ENCODE measurements at regions not wholly inside any gene's neighbourhood (a gene's known extent, or its start where the extent isn't known, plus 50 kb on each side); places are given as distances from the start of the nearest gene placed in this dataset.
"Not testable (repeated sequence)": the region's sequence is repeated elsewhere in the genome, so short reads cannot be mapped to it uniquely, and the experiment has no call there.

DNA sequence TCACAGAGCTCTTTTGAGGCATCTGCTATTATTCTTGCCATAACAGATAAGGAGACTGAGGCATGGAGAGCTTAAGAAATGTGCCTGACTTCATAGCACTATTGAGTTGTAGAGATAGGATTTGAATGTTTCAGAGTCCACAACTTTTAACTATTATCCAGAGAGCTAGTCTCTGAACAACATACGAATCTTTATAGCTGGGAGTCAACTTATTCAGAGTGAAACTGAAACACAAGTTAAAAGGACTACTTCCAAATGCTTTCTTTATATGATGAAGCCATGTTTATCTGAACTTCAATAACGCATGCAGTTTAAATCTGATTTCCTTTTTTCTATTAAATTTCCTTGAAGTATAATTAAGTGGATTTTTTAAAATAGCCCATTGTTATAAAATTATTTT lies 268.8 kb downstream of the IKZF2 start:
- CTCF ChIA-PET: no interaction called here
- Mint-ChIP-seq H3K27ac (peak overlapping the region; percentile 10), H3K27me3 (no peaks in the 10 kb centered on the region), H3K9me3 (peaks cover 12% of the 10 kb centered on the region), H3K4me3 (no peak overlapping the region), H3K4me1 (peaks cover 16% of the 10 kb centered on the region), H3K36me3 (ENCODE audit: low read depth) (peaks cover 5% of the 10 kb centered on the region)
- POLR2A ChIA-PET: no interaction called here
- DNase-seq: no peak

DNA sequence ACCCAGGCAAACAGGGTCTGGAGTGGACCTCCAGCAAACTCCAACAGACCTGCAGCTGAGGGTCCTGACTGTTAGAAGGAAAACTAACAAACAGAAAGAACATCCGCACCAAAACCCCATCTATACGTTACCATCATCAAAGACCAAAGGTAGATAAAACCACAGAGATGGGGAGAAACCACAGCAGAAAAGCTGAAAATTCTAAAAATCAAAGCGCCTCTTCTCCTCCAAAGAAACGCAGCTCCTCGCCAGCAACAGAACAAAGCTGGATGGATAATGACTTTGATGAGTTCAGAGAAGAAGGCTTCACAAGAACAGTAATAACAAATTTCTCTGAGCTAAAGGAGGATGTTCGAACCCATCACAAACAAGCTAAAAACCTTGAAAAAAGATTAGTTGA lies 274.9 kb downstream of the IKZF2 start:
- DNase-seq: not testable (repeated sequence)

GRCh38 chr2:212875950-212876349 lies 275.5 kb downstream of the IKZF2 start:
- POLR2A ChIA-PET; H3K27me3 Mint-ChIP-seq; CTCF ChIA-PET; H3K27ac Mint-ChIP-seq; DNase-seq; H3K36me3 Mint-ChIP-seq (ENCODE audit: low read depth); H3K4me3 Mint-ChIP-seq: not testable (repeated sequence)
- Mint-ChIP-seq H3K4me1 (peaks cover 14% of the 10 kb centered on the region), H3K9me3 (peaks cover 16% of the 10 kb centered on the region)

More for the DNA sequence above, 274.9 kb downstream of the IKZF2 start:
- H3K4me1 Mint-ChIP-seq: peaks cover 19% of the 10 kb centered on the region
- H3K9me3 Mint-ChIP-seq: peaks cover 16% of the 10 kb centered on the region
- H3K4me3 Mint-ChIP-seq; POLR2A ChIA-PET; H3K36me3 Mint-ChIP-seq (ENCODE audit: low read depth); CTCF ChIA-PET; H3K27me3 Mint-ChIP-seq; H3K27ac Mint-ChIP-seq: not testable (repeated sequence)

DNA sequence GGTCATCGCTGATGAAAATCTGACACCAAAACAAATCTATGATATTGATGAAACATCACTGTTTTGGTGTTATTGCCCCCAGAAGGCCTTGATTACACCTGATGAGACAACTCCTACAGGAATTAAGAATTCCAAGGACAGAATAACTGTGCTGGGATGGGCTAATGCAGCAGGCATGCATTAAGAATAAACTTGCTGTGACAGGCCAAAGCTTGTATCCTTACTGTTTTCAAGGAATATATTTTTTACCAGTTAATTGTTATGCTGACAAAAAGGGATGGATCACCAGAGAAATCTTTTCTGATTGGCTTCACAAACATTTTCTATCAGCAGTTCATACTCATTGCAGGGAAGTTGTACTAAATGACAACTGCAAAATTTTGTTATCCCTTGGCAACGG lies 278.2 kb downstream of the IKZF2 start:
- Mint-ChIP-seq H3K4me1 (peaks cover 12% of the 10 kb centered on the region), H3K9me3 (peaks cover 13% of the 10 kb centered on the region), H3K27me3 (no peaks in the 10 kb centered on the region), H3K27ac (no peak overlapping the region), H3K36me3 (ENCODE audit: low read depth) (no peaks in the 10 kb centered on the region), H3K4me3 (no peak overlapping the region)
- no peak for DNase-seq
- ChIA-PET POLR2A (no interaction called here), CTCF (no interaction called here)

DNA sequence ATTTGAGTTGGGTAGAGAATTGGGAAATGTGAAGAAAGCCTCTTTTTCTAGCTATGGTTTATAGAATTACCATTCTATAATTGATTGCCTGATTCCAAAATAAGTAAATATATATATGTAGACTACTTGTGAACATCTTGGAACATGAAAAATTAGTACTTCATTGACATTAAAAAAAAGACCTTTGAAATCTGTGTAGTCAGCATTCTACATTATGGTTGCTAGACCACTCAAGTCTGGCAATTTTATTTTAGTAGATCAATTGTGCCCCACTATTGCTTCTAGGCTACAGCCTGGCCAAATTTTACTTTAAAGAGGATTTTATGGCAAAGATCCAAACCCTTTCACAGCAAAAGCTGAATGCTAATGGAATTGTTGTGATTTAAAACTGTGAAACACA lies 279.8 kb downstream of the IKZF2 start:
- H3K4me3 Mint-ChIP-seq: no peak overlapping the region
- DNase-seq: no peak
- H3K27me3 Mint-ChIP-seq: no peaks in the 10 kb centered on the region
- H3K9me3 Mint-ChIP-seq: peaks cover 8% of the 10 kb centered on the region
- H3K27ac Mint-ChIP-seq: no peak overlapping the region
- no peaks in the 10 kb centered on the region for H3K36me3 Mint-ChIP-seq (ENCODE audit: low read depth)
- H3K4me1 Mint-ChIP-seq: peaks cover 6% of the 10 kb centered on the region
- ChIA-PET CTCF (no interaction called here), POLR2A (no interaction called here)

- no peaks in the 10 kb centered on the region for H3K4me1 Mint-ChIP-seq
- no peaks in the 10 kb centered on the region for H3K36me3 Mint-ChIP-seq (ENCODE audit: low read depth)
- no peak overlapping the region for H3K4me3 Mint-ChIP-seq
- ChIA-PET CTCF (no interaction called here), POLR2A (no interaction called here)
- peaks cover 27% of the 10 kb centered on the region for H3K9me3 Mint-ChIP-seq
- no peaks in the 10 kb centered on the region for H3K27me3 Mint-ChIP-seq
- H3K27ac Mint-ChIP-seq: no peak overlapping the region
- no peak for DNase-seq
These were observed 287.2 kb downstream of the IKZF2 start for GRCh38 chr2:212864186-212864585.

DNA sequence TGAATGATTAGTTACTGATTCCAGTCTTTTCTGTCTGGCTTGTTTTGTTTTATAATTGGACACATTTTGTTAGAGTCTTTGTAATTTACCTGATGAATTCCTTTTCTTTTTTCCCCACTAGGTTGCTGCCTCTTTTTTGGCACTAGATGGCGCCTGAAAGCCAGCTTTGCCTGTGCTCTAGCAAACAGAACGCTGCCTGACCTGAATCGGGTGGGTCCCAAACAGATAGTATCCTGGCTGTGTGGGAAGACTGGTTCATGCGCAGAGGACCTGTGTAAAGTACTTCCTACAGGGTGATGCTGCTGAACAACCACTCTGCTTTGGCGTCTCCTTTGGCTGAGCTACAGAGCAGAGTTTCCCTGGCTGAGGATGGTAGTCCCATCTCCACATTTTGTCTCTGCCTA lies 288.2 kb downstream of the IKZF2 start:
- CTCF ChIA-PET: interaction anchor here (0.9 kb wide), 1 partner anchor 29 kb away, joined by 3 read pairs; no protein-coding TSS in a partner anchor
- H3K27me3 Mint-ChIP-seq: no peaks in the 10 kb centered on the region

GRCh38 chr2:212858496-212858895 lies 292.9 kb downstream of the IKZF2 start:
- H3K36me3 Mint-ChIP-seq (ENCODE audit: low read depth): no peaks in the 10 kb centered on the region
- no peak for DNase-seq
- H3K4me3 Mint-ChIP-seq: no peak overlapping the region
- H3K27ac Mint-ChIP-seq: no peak overlapping the region
- no peaks in the 10 kb centered on the region for H3K27me3 Mint-ChIP-seq
- peaks cover 19% of the 10 kb centered on the region for H3K9me3 Mint-ChIP-seq
- H3K4me1 Mint-ChIP-seq: no peaks in the 10 kb centered on the region
- POLR2A ChIA-PET: no interaction called here
- CTCF ChIA-PET: no interaction called here

More for the DNA sequence above, 288.2 kb downstream of the IKZF2 start:
- peak; percentile 35 for DNase-seq
- Mint-ChIP-seq H3K36me3 (ENCODE audit: low read depth) (no peaks in the 10 kb centered on the region), H3K9me3 (peaks cover 27% of the 10 kb centered on the region), H3K4me1 (no peaks in the 10 kb centered on the region), H3K27ac (no peak overlapping the region), H3K4me3 (no peak overlapping the region)
- POLR2A ChIA-PET: no interaction called here

- Mint-ChIP-seq H3K27ac (no peak overlapping the region), H3K27me3 (no peaks in the 10 kb centered on the region), H3K36me3 (ENCODE audit: low read depth) (no peaks in the 10 kb centered on the region), H3K9me3 (peaks cover 3% of the 10 kb centered on the region), H3K4me1 (no peaks in the 10 kb centered on the region), H3K4me3 (no peak overlapping the region)
- DNase-seq: no peak
- ChIA-PET POLR2A (no interaction called here), CTCF (no interaction called here)
These were observed 296.6 kb downstream of the IKZF2 start for GRCh38 chr2:212854771-212855170.

GRCh38 chr2:212854116-212854515 lies 297.3 kb downstream of the IKZF2 start:
- Mint-ChIP-seq H3K27ac (no peak overlapping the region), H3K4me3 (no peak overlapping the region), H3K9me3 (no peaks in the 10 kb centered on the region), H3K27me3 (no peaks in the 10 kb centered on the region), H3K36me3 (ENCODE audit: low read depth) (no peaks in the 10 kb centered on the region), H3K4me1 (no peaks in the 10 kb centered on the region)
- DNase-seq: no peak
- ChIA-PET POLR2A (no interaction called here), CTCF (no interaction called here)

DNA sequence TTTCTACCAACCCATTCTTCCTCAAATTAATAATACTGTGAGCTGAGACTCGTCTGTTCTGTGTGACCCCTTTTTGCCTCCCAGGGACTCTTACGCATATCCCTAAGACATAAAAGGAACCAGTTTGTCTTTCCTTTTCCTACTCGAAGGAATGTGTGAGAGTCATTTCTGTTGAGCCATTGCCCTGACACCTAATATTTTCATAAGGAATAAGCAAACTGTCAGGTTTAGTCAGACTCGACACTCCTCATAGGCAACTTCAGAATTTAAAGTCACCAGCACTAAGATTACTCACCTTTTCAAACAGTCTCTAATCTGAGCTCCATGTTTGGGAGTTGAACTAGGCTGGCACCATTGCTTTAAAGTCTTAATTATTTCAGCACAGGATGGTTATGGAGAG lies 305.5 kb downstream of the IKZF2 start:
- ChIA-PET POLR2A (no interaction called here), CTCF (no interaction called here)
- no peak overlapping the region for H3K27ac Mint-ChIP-seq
- H3K9me3 Mint-ChIP-seq: peaks cover 4% of the 10 kb centered on the region
- H3K27me3 Mint-ChIP-seq: peaks cover 6% of the 10 kb centered on the region
- H3K36me3 Mint-ChIP-seq (ENCODE audit: low read depth): no peaks in the 10 kb centered on the region
- H3K4me3 Mint-ChIP-seq: no peak overlapping the region
- peaks cover 5% of the 10 kb centered on the region for H3K4me1 Mint-ChIP-seq
- no peak for DNase-seq

- Mint-ChIP-seq H3K9me3 (peaks cover 4% of the 10 kb centered on the region), H3K4me3 (no peak overlapping the region), H3K27me3 (peaks cover 9% of the 10 kb centered on the region), H3K27ac (no peak overlapping the region), H3K4me1 (peaks cover 5% of the 10 kb centered on the region), H3K36me3 (ENCODE audit: low read depth) (no peaks in the 10 kb centered on the region)
- no peak for DNase-seq
- ChIA-PET CTCF (no interaction called here), POLR2A (no interaction called here)
These were observed 305.0 kb upstream of the ERBB4 start for GRCh38 chr2:212843409-212844199.

- H3K36me3 Mint-ChIP-seq (ENCODE audit: low read depth): no peaks in the 10 kb centered on the region
- POLR2A ChIA-PET: no interaction called here
- H3K27me3 Mint-ChIP-seq: peaks cover 9% of the 10 kb centered on the region
- no peak overlapping the region for H3K4me3 Mint-ChIP-seq
- peaks cover 5% of the 10 kb centered on the region for H3K4me1 Mint-ChIP-seq
- CTCF ChIA-PET: no interaction called here
- no peak for DNase-seq
- H3K27ac Mint-ChIP-seq: no peak overlapping the region
- H3K9me3 Mint-ChIP-seq: peaks cover 4% of the 10 kb centered on the region
These were observed 304.1 kb upstream of the ERBB4 start for GRCh38 chr2:212842544-212843185.

- peaks cover 9% of the 10 kb centered on the region for H3K27me3 Mint-ChIP-seq
- H3K27ac Mint-ChIP-seq: no peak overlapping the region
- peaks cover 4% of the 10 kb centered on the region for H3K9me3 Mint-ChIP-seq
- no peak overlapping the region for H3K4me3 Mint-ChIP-seq
- ChIA-PET POLR2A (no interaction called here), CTCF (no interaction called here)
- no peaks in the 10 kb centered on the region for H3K36me3 Mint-ChIP-seq (ENCODE audit: low read depth)
- peaks cover 5% of the 10 kb centered on the region for H3K4me1 Mint-ChIP-seq
- no peak for DNase-seq
These were observed 302.9 kb upstream of the ERBB4 start for GRCh38 chr2:212841460-212841859.
